SK-N-SH (cell line): ENCODE measurements at regions not wholly inside any gene's neighbourhood (a gene's known extent, or its start where the extent isn't known, plus 50 kb on each side); places are given as distances from the start of the nearest gene placed in this dataset.

Experiments
- EP300 ChIP-seq, 2 experiments: IDR thresholded peaks; 2 replicates each; pipeline versions ENCODE4 v1.4.0 to v1.6.1; 2012; ENCODE audit warnings: borderline replicate concordance in 1 of 2, low read depth in 1 of 2, low read length in 1 of 2
- POLR2AphosphoS5 ChIP-seq: IDR thresholded peaks from 2 replicates; pipeline ENCODE4 v1.6.1; 2012; ENCODE audit warnings: low read depth, low read length
- RFX5 ChIP-seq: IDR thresholded peaks from 2 replicates; pipeline ENCODE4 v1.6.1; 2012; ENCODE audit warnings: mild to moderate bottlenecking, improper control_type of control experiment, low read length
- TF ChIP-seq, protein P1 (sequence below): fragments of 200-600 bp; sonication (generic); IDR thresholded peaks from 2 replicates; pipeline ENCODE4 v1.6.1; 2017; ENCODE audit warnings: antibody characterized with exemption, mild to moderate bottlenecking, moderate library complexity
- TF ChIP-seq, protein P2 (sequence below): IDR thresholded peaks from 2 replicates; pipeline ENCODE4 v1.6.1; 2012; ENCODE audit warnings: mild to moderate bottlenecking, low read depth, low read length, moderate library complexity

DNA sequence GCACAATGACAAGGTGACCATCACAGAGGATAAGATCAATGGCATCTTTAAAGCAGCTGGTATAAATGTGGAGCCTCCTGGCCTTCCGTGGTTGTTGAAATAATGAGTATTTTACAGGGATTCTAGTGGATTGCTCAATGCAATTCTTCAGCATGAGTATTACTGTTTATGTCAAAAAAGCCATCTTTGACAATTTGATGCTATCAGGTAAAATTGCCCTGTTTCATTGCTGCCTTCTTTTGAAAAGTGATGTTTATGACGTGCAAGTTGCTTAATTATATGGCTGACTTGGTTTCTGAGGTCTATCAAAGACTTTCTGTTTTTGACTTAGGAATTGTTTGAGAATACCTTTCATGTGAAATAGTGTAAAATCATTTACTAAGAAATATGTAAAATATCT is 237.2 kb downstream of the PARP8 start:
- TF ChIP-seq, protein P1, sequence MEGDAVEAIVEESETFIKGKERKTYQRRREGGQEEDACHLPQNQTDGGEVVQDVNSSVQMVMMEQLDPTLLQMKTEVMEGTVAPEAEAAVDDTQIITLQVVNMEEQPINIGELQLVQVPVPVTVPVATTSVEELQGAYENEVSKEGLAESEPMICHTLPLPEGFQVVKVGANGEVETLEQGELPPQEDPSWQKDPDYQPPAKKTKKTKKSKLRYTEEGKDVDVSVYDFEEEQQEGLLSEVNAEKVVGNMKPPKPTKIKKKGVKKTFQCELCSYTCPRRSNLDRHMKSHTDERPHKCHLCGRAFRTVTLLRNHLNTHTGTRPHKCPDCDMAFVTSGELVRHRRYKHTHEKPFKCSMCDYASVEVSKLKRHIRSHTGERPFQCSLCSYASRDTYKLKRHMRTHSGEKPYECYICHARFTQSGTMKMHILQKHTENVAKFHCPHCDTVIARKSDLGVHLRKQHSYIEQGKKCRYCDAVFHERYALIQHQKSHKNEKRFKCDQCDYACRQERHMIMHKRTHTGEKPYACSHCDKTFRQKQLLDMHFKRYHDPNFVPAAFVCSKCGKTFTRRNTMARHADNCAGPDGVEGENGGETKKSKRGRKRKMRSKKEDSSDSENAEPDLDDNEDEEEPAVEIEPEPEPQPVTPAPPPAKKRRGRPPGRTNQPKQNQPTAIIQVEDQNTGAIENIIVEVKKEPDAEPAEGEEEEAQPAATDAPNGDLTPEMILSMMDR, result no peak
- TF ChIP-seq POLR2AphosphoS5, result no peak
- no peak for TF ChIP-seq RFX5
- TF ChIP-seq EP300 (IDR thresholded peaks at IDR 0.05; ENCODE audit: borderline replicate concordance in 1 of 2, low read depth in 1 of 2, low read length in 1 of 2), result no peak
- TF ChIP-seq, protein P2, sequence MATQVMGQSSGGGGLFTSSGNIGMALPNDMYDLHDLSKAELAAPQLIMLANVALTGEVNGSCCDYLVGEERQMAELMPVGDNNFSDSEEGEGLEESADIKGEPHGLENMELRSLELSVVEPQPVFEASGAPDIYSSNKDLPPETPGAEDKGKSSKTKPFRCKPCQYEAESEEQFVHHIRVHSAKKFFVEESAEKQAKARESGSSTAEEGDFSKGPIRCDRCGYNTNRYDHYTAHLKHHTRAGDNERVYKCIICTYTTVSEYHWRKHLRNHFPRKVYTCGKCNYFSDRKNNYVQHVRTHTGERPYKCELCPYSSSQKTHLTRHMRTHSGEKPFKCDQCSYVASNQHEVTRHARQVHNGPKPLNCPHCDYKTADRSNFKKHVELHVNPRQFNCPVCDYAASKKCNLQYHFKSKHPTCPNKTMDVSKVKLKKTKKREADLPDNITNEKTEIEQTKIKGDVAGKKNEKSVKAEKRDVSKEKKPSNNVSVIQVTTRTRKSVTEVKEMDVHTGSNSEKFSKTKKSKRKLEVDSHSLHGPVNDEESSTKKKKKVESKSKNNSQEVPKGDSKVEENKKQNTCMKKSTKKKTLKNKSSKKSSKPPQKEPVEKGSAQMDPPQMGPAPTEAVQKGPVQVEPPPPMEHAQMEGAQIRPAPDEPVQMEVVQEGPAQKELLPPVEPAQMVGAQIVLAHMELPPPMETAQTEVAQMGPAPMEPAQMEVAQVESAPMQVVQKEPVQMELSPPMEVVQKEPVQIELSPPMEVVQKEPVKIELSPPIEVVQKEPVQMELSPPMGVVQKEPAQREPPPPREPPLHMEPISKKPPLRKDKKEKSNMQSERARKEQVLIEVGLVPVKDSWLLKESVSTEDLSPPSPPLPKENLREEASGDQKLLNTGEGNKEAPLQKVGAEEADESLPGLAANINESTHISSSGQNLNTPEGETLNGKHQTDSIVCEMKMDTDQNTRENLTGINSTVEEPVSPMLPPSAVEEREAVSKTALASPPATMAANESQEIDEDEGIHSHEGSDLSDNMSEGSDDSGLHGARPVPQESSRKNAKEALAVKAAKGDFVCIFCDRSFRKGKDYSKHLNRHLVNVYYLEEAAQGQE, result no peak
